ENCODE measurements at regions not wholly inside any gene's neighbourhood (a gene's known extent, or its start where the extent isn't known, plus 50 kb on each side); places are given as distances from the start of the nearest gene placed in this dataset.

DNA sequence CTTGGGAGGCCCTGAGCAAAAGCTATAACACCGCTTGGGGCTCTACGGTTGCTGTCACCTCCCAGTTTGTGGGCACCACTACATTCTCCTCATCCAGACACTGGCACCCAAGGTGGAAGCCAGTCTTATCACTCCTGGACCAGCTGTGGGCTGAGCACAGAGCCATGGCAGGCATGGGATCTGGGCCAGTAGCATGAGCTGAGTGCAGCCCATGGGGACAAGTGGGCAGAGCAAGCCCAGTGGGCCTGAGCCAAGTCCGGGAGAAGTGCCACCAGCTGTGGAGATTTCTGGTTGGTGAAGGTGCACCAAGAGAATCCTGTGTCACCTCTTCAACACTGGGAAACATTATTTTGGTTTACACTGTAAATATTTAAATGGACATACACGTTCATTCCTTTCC lies 1013.0 kb downstream of the TECRL start:
- no peak for DNase-seq (ENCODE audit: insufficient read length, low spot score)
- FAIRE-seq: no peak
- TF ChIP-seq PAX5 (IDR thresholded peaks at IDR 0.05; ENCODE audit: insufficient read depth, low read length, severe bottlenecking) (no peak), SPI1 (IDR thresholded peaks at IDR 0.05; ENCODE audit: low read depth, low read length) (no peak)

GRCh38 chr4:63393544-63393943 lies 1015.7 kb downstream of the TECRL start:
- DNase-seq (ENCODE audit: insufficient read length, low spot score): no peak
- no peak for TF ChIP-seq POLR2AphosphoS5 (IDR thresholded peaks at IDR 0.05; ENCODE audit: low read depth, low read length)
- no peak for TF ChIP-seq PAX5 (IDR thresholded peaks at IDR 0.05; ENCODE audit: insufficient read depth, low read length, severe bottlenecking)
- no peak for TF ChIP-seq POU2F2 (IDR thresholded peaks at IDR 0.05; ENCODE audit: low read depth, low read length)
- FAIRE-seq: no peak

DNA sequence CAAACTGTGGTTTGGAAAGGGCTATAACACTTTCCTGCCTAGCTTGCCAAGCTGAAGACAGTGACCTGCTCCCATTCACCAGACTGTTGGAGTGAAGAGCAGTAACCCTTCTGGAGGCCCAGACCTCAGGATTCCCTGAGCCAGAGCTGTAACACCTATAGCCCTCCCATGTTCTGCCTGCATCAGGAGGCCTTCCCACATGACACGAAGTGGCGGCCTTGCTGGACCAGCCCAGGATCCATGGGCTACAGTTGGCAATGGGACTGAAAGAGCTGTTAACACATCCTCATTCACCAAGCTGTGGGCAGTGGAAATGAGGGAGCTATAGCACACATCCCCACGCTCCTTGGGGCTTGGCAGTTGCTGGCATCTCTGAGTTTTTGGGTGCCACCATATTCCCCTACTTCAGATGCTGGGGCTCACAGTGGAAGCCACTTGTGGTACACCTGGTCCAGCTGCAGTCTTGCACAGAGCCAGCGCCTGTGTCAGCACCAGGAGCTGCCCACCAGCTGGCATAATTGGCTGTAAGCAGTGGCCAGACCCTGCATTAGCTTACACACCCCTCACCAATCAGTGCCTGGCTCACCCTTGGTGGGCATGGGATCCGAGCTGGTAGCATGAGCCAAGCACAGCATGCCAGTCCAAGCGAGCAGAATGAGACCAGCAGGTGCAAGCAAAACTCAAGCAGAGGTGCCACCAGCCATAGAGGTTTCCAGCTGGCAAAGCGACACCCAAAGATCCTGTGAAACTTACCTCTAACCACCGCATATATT lies 1029.3 kb downstream of the TECRL start:
- DNase-seq (ENCODE audit: insufficient read length, low spot score): no peak
- TF ChIP-seq PAX5 (IDR thresholded peaks at IDR 0.05; ENCODE audit: insufficient read depth, low read length, severe bottlenecking) (no peak), POLR2AphosphoS5 (IDR thresholded peaks at IDR 0.05; ENCODE audit: low read depth, low read length) (no peak), SPI1 (IDR thresholded peaks at IDR 0.05; ENCODE audit: low read depth, low read length) (no peak), TAF1 (IDR thresholded peaks at IDR 0.05; ENCODE audit: low read depth, low read length) (no peak)
- no peak for FAIRE-seq

DNA sequence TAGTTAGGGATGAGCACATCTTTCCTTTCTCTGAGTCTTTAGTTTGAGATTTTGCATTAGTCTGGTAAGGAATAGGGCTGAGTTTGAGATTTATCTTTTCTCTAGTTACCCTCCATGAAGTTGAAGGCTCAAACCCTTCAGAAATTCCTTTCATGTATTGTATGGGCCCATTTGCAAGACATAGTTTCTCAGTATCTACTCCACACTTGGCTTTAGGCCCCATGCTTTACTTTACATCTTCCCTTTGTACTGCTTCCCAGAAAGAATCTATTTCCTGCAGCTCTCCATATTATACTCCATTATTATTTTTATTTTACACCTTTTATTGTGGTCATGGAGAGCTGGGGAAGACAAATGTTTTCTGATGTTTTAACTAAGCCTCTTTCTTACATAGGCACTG lies 1038.2 kb downstream of the TECRL start:
- FAIRE-seq (no peak), DNase-seq (ENCODE audit: insufficient read length, low spot score) (no peak)
- TF ChIP-seq POLR2A (IDR thresholded peaks at IDR 0.05; ENCODE audit: low read depth, low read length) (no peak), TAF1 (IDR thresholded peaks at IDR 0.05; ENCODE audit: low read depth, low read length) (no peak), SPI1 (IDR thresholded peaks at IDR 0.05; ENCODE audit: low read depth, low read length) (no peak), POU2F2 (IDR thresholded peaks at IDR 0.05; ENCODE audit: low read depth, low read length) (no peak), POLR2AphosphoS5 (IDR thresholded peaks at IDR 0.05; ENCODE audit: low read depth, low read length) (no peak), PAX5 (IDR thresholded peaks at IDR 0.05; ENCODE audit: insufficient read depth, low read length, severe bottlenecking) (no peak)

GRCh38 chr4:63361628-63362027 lies 1047.6 kb downstream of the TECRL start:
- TF ChIP-seq POU2F2 (IDR thresholded peaks at IDR 0.05; ENCODE audit: low read depth, low read length) (no peak), TAF1 (IDR thresholded peaks at IDR 0.05; ENCODE audit: low read depth, low read length) (no peak), POLR2AphosphoS5 (IDR thresholded peaks at IDR 0.05; ENCODE audit: low read depth, low read length) (no peak), SPI1 (IDR thresholded peaks at IDR 0.05; ENCODE audit: low read depth, low read length) (no peak), PAX5 (IDR thresholded peaks at IDR 0.05; ENCODE audit: insufficient read depth, low read length, severe bottlenecking) (no peak), POLR2A (IDR thresholded peaks at IDR 0.05; ENCODE audit: low read depth, low read length) (no peak)
- DNase-seq (ENCODE audit: insufficient read length, low spot score): no peak
- no peak for FAIRE-seq

- no peak for TF ChIP-seq POU2F2 (IDR thresholded peaks at IDR 0.05; ENCODE audit: low read depth, low read length)
- no peak for TF ChIP-seq PAX5 (IDR thresholded peaks at IDR 0.05; ENCODE audit: insufficient read depth, low read length, severe bottlenecking)
- no peak for TF ChIP-seq POLR2A (IDR thresholded peaks at IDR 0.05; ENCODE audit: low read depth, low read length)
- no peak for TF ChIP-seq TAF1 (IDR thresholded peaks at IDR 0.05; ENCODE audit: low read depth, low read length)
- no peak for TF ChIP-seq POLR2AphosphoS5 (IDR thresholded peaks at IDR 0.05; ENCODE audit: low read depth, low read length)
- no peak for TF ChIP-seq SPI1 (IDR thresholded peaks at IDR 0.05; ENCODE audit: low read depth, low read length)
- DNase-seq (ENCODE audit: insufficient read length, low spot score) (no peak), FAIRE-seq (no peak)
Measured at GRCh38 chr4:63361066-63361465, 1048.2 kb downstream of the TECRL start.

- no peak for DNase-seq (ENCODE audit: insufficient read length, low spot score)
- TF ChIP-seq POLR2AphosphoS5 (IDR thresholded peaks at IDR 0.05; ENCODE audit: low read depth, low read length): no peak
- no peak for TF ChIP-seq PAX5 (IDR thresholded peaks at IDR 0.05; ENCODE audit: insufficient read depth, low read length, severe bottlenecking)
- TF ChIP-seq POLR2A (IDR thresholded peaks at IDR 0.05; ENCODE audit: low read depth, low read length): no peak
- no peak for FAIRE-seq
Measured at GRCh38 chr4:63349674-63350025, 1059.6 kb downstream of the TECRL start.

DNA sequence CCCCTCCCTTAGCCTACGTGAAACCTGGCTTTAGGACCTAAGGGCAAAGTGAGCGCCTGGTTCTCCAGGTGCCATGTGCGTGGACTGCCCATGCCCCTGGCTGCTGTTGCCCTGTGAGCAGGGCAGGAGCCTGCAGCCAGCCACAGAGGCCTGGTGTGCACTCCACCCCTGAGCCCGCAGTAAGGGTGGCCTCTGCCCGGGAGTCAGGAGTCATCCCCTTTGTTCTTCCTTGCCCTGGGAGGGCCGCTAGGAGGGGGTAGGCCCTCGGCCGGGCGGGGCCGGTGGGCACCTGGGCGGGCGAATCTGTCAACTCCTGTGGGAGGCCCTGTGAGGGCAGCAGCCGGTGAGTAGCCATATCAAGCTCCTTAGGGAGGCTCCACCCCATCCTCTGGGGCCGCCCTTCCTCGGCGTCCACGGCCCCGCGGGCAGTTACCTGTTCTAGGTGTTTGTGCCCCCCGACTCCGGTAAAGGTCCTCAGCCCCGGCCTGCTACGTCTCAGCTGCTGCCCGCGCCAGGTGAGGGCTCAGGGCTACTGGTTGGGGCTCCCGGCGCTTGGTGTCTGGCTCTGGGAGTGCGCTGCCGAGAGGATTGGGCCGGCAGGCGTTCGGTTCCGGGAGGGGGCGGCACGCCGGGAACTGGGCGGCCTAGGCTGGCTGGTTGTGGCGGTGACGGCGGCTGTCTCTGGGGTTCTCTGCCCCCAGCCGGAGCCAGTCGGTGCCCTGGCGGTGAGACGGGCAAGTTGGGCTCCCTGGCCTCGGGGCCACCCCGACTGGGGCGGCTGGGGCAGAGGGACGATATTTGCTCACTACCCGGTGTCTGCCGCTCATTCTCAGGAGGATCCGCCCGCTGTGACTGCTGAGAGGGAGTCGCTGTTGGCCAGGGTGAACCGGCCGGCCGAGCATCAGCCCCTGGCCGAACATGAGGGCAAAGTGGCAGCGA lies 1060.2 kb downstream of the TECRL start:
- DNase-seq (ENCODE audit: insufficient read length, low spot score) (no peak), FAIRE-seq (no peak)
- TF ChIP-seq POLR2A (IDR thresholded peaks at IDR 0.05; ENCODE audit: low read depth, low read length): no peak

DNA sequence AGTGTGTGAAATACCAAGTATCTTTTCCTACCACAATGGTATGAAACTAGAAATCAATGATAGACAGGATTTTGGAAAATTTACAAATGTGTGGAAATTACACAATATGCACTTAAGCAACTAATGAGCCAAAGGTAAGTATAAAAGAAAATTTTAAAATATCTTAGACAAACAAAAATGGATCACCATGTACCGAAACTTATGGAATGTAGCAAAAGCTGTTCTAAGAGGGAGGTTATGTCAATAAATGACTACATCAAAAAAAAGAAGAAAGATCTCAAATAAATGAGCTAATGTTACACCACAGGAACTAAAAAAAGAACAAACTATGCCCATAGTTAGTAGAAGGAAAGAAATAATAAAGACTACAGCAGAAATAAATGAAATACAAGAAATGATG lies 1084.1 kb downstream of the TECRL start:
- DNase-seq (ENCODE audit: insufficient read length, low spot score) (no peak), FAIRE-seq (no peak)
- no peak for TF ChIP-seq POLR2AphosphoS5 (IDR thresholded peaks at IDR 0.05; ENCODE audit: low read depth, low read length)

DNA sequence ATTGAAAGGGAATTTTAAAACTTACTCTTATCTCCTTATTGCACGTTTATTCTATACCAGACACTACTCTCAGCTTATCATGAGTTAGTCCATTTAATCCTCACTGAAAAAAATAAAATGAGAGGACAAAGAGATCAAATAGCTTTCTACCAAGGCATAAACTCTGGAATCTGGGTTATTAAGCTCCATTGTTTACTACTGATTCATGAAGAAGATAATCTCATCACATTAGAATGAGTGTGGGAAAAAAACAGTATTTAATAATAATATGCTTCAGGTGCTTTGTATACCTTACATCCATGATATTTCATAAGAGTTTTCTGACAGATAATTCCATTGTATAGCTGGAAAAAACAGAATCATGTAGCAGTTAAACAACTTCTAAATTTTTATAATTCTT lies 1092.6 kb downstream of the TECRL start:
- no peak for DNase-seq (ENCODE audit: insufficient read length, low spot score)
- TF ChIP-seq POLR2A (IDR thresholded peaks at IDR 0.05; ENCODE audit: low read depth, low read length) (no peak), PAX5 (IDR thresholded peaks at IDR 0.05; ENCODE audit: insufficient read depth, low read length, severe bottlenecking) (no peak), TAF1 (IDR thresholded peaks at IDR 0.05; ENCODE audit: low read depth, low read length) (no peak), POLR2AphosphoS5 (IDR thresholded peaks at IDR 0.05; ENCODE audit: low read depth, low read length) (no peak), SPI1 (IDR thresholded peaks at IDR 0.05; ENCODE audit: low read depth, low read length) (no peak), POU2F2 (IDR thresholded peaks at IDR 0.05; ENCODE audit: low read depth, low read length) (no peak)
- FAIRE-seq: no peak
